ENCODE measurements at regions not wholly inside any gene's neighbourhood (a gene's known extent, or its start where the extent isn't known, plus 50 kb on each side); places are given as distances from the start of the nearest gene placed in this dataset.

DNA sequence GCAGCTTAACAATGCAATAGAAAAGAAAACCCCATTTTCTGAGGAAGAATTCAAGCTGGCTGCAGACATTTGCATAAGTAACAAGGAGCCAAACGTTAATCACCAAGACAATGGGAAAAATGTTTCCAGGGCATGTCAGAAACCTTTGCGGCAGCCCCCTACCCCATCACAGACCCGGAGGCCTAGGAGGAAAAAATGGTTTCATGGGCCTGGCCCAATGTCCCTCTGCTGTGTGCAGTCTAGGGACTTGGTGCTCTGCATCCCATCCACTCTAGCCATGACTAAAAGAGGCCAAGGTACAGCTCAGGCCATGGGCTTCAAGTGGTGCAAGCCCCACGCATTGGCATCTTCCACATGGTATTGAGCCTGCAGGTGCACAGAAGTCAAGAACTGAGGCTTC, 147.0 kb upstream of the NR3C2 start:
- TF ChIP-seq, protein P1, sequence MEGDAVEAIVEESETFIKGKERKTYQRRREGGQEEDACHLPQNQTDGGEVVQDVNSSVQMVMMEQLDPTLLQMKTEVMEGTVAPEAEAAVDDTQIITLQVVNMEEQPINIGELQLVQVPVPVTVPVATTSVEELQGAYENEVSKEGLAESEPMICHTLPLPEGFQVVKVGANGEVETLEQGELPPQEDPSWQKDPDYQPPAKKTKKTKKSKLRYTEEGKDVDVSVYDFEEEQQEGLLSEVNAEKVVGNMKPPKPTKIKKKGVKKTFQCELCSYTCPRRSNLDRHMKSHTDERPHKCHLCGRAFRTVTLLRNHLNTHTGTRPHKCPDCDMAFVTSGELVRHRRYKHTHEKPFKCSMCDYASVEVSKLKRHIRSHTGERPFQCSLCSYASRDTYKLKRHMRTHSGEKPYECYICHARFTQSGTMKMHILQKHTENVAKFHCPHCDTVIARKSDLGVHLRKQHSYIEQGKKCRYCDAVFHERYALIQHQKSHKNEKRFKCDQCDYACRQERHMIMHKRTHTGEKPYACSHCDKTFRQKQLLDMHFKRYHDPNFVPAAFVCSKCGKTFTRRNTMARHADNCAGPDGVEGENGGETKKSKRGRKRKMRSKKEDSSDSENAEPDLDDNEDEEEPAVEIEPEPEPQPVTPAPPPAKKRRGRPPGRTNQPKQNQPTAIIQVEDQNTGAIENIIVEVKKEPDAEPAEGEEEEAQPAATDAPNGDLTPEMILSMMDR (IDR thresholded peaks at IDR 0.05), result no peak
- TF ChIP-seq EZH2 (IDR thresholded peaks at IDR 0.05; ENCODE audit: borderline replicate concordance, insufficient read depth, low read depth, low read length, poor library complexity, severe bottlenecking), result no peak

Measured in B cell (primary cell).